ENCODE measurements at regions not wholly inside any gene's neighbourhood (a gene's known extent, or its start where the extent isn't known, plus 50 kb on each side); places are given as distances from the start of the nearest gene placed in this dataset.

DNA sequence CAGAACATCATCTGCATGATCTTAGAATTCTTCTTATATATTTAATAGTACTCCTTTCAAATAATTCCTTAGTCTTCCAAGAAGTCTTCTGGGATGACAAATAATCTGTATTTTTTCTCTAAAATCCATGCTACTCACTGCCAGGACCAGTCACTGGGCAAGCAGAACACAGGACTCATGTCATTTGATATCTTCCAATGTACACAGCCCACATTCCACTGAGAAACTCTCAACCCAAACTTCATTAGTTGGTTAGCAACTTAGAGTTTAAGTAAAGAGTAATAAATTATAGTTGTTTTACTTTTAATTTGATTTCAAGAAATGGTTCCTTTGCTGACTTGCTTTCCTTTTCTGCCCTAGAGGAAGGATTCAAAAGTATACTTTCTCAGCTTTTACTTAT is 317.0 kb downstream of the VGLL3 start:
- Histone ChIP-seq H3K4me1 (ENCODE audit: insufficient read depth, low read length) (no peaks in the 10 kb centered on the region), H3K27me3 (ENCODE audit: low read length) (no peaks in the 10 kb centered on the region), H3F3A (ENCODE audit: low read length, unreplicated experiment) (no peaks in the 10 kb centered on the region), H3K4me2 (ENCODE audit: low read length) (no peak overlapping the region), H3K4me3 (ENCODE audit: low read length) (no peak overlapping the region), H4K20me1 (ENCODE audit: low read length) (no peaks in the 10 kb centered on the region), H3K9ac (ENCODE audit: low read length) (no peak overlapping the region), H3K9me2 (replicated peaks; ENCODE audit: low read length) (no peaks in the 10 kb centered on the region), H3K36me3 (ENCODE audit: low read depth, low read length) (no peaks in the 10 kb centered on the region), H2AFZ (ENCODE audit: low read length) (no peak overlapping the region), H3K27ac (ENCODE audit: low read length) (no peak overlapping the region), H3K9me3 (ENCODE audit: low read length) (0 out of 2 replicates have a peak, but pooled peaks cover 8% of the 10 kb centered on the region), H3K79me2 (ENCODE audit: low read length) (no peaks in the 10 kb centered on the region)
- ChIA-PET POLR2A (ENCODE audit: unreplicated experiment) (no interaction called here), CTCF (interaction anchor here (0.6 kb wide), 1 partner anchor 374 kb away, joined by 4 read pairs; no protein-coding TSS in a partner anchor)
- TF ChIP-seq CTCF (conservative IDR thresholded peaks at IDR 0.05; ENCODE audit: low read depth, low read length) (no peak), EZH2 (IDR thresholded peaks at IDR 0.05; ENCODE audit: low read length, unreplicated experiment) (no peak), EZH2phosphoT487 (IDR thresholded peaks at IDR 0.05; ENCODE audit: borderline replicate concordance, low read length) (no peak)
- intact Hi-C loops (cut with micrococcal nuclease) = no loop called here
- ATAC-seq = peak; percentile 80
- peak; percentile 18 for DNase-seq
- BruUV-seq (replicated peaks) = no TSS peak

- Histone ChIP-seq H3K36me3 (ENCODE audit: low read depth, low read length) (no peaks in the 10 kb centered on the region), H3F3A (ENCODE audit: low read length, unreplicated experiment) (no peaks in the 10 kb centered on the region), H3K9me2 (replicated peaks; ENCODE audit: low read length) (no peaks in the 10 kb centered on the region), H4K20me1 (ENCODE audit: low read length) (no peaks in the 10 kb centered on the region), H3K9ac (ENCODE audit: low read length) (no peak overlapping the region), H3K4me1 (ENCODE audit: insufficient read depth, low read length) (no peaks in the 10 kb centered on the region), H3K4me2 (ENCODE audit: low read length) (no peak overlapping the region), H3K79me2 (ENCODE audit: low read length) (no peaks in the 10 kb centered on the region), H3K27me3 (ENCODE audit: low read length) (peaks cover 16% of the 10 kb centered on the region), H3K27ac (ENCODE audit: low read length) (no peak overlapping the region), H3K9me3 (ENCODE audit: low read length) (no peaks in the 10 kb centered on the region), H2AFZ (ENCODE audit: low read length) (no peak overlapping the region), H3K4me3 (ENCODE audit: low read length) (no peak overlapping the region)
- TF ChIP-seq EZH2 (IDR thresholded peaks at IDR 0.05; ENCODE audit: low read length, unreplicated experiment) (no peak), EZH2phosphoT487 (IDR thresholded peaks at IDR 0.05; ENCODE audit: borderline replicate concordance, low read length) (no peak), CTCF (conservative IDR thresholded peaks at IDR 0.05; ENCODE audit: low read depth, low read length) (no peak)
- ATAC-seq (no peak), DNase-seq (no peak)
- intact Hi-C loops (cut with micrococcal nuclease) = no loop called here
- ChIA-PET CTCF (no interaction called here), POLR2A (ENCODE audit: unreplicated experiment) (no interaction called here)
- no TSS peak for BruUV-seq (replicated peaks)
Measured at GRCh38 chr3:86661817-86662216, 329.1 kb downstream of the VGLL3 start.

DNA sequence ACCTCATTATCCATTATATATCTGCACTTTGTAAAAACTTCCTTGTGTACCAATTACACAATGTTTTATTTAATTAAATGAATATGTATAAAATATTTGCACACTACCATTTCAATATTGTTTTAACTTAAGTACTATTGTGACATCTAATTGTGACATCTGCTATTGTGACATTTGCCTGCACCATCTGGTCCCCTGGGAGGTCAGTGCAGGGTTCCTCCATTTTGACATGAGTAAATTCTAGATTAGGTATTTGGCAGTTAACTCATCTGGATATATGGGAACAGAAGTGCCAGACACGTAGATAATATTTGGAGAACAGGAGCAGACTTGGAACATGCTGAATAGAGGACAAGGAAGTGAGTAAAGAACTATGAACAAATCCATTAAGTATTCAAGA is 332.1 kb downstream of the VGLL3 start:
- no peak overlapping the region for H3K9ac ChIP-seq (ENCODE audit: low read length)
- DNase-seq (no peak), ATAC-seq (no peak)
- ChIA-PET POLR2A (ENCODE audit: unreplicated experiment) (no interaction called here), CTCF (no interaction called here)
- H3K4me2 ChIP-seq (ENCODE audit: low read length) = no peak overlapping the region
- peaks cover 8% of the 10 kb centered on the region; the same call in 1 of the 2 replicates for H3K27me3 ChIP-seq (ENCODE audit: low read length)
- no peak overlapping the region for H3K27ac ChIP-seq (ENCODE audit: low read length)
- H3K9me2 ChIP-seq (replicated peaks; ENCODE audit: low read length) = no peaks in the 10 kb centered on the region
- H3F3A ChIP-seq (ENCODE audit: low read length, unreplicated experiment) = no peaks in the 10 kb centered on the region
- no peaks in the 10 kb centered on the region for H3K4me1 ChIP-seq (ENCODE audit: insufficient read depth, low read length)
- H3K36me3 ChIP-seq (ENCODE audit: low read depth, low read length) = no peaks in the 10 kb centered on the region
- no peaks in the 10 kb centered on the region for H4K20me1 ChIP-seq (ENCODE audit: low read length)
- no peak overlapping the region for H3K4me3 ChIP-seq (ENCODE audit: low read length)
- no peak for TF ChIP-seq EZH2phosphoT487 (IDR thresholded peaks at IDR 0.05; ENCODE audit: borderline replicate concordance, low read length)
- no peak for TF ChIP-seq CTCF (conservative IDR thresholded peaks at IDR 0.05; ENCODE audit: low read depth, low read length)
- no peak for TF ChIP-seq EZH2 (IDR thresholded peaks at IDR 0.05; ENCODE audit: low read length, unreplicated experiment)
- no TSS peak for BruUV-seq (replicated peaks)
- intact Hi-C loops (cut with micrococcal nuclease) = no loop called here
- no peaks in the 10 kb centered on the region for H3K79me2 ChIP-seq (ENCODE audit: low read length)
- no peak overlapping the region for H2AFZ ChIP-seq (ENCODE audit: low read length)
- no peaks in the 10 kb centered on the region for H3K9me3 ChIP-seq (ENCODE audit: low read length)
